Kidney (tissue), 13 donors: ENCODE measurements at regions not wholly inside any gene's neighbourhood (a gene's known extent, or its start where the extent isn't known, plus 50 kb on each side); places are given as distances from the start of the nearest gene placed in this dataset.

Experiments
- DNase-seq, 5 donors: peaks; one replicate each; pipeline ENCODE4 v3.0.0-alpha.2; 2013 to 2020
- FAIRE-seq: peaks from 2 replicates; lab custom pipeline; 2012; peaks lifted over from hg19 to GRCh38; lab: Jason Lieb, UNC
- H3K27ac ChIP-seq, 2 donors: one replicate each; pipeline ENCODE4 v1.7.0; 2013; ENCODE audit warnings: low read depth in 2 of 2, low read length in 2 of 2, inconsistent platforms in 1 of 2
- H3K27me3 ChIP-seq: one replicate; pipeline ENCODE4 v1.7.1; 2013; ENCODE audit warnings: low read length, inconsistent platforms; ENCODE audit not compliant: control insufficient read depth, insufficient read depth
- H3K36me3 ChIP-seq, 3 donors: one replicate each; pipeline versions ENCODE4 v1.7.0 to v1.7.1; 2013; ENCODE audit warnings: low read length in 3 of 3, control low read depth in 1 of 3, inconsistent platforms in 1 of 3; ENCODE audit not compliant: insufficient read depth in 3 of 3, control insufficient read depth in 2 of 3
- H3K4me1 ChIP-seq, 3 donors: one replicate each; pipeline versions ENCODE4 v1.7.0 to v1.7.1; 2013; ENCODE audit warnings: low read length in 3 of 3, inconsistent platforms in 1 of 3, low read depth in 1 of 3; ENCODE audit not compliant: control insufficient read depth in 2 of 3, insufficient read depth in 2 of 3
- H3K4me3 ChIP-seq, 3 donors: one replicate each; pipeline versions ENCODE4 v1.7.0 to v1.8.1; 2013; ENCODE audit warnings: low read length in 3 of 3, control low read depth in 1 of 3, inconsistent platforms in 1 of 3
- H3K9ac ChIP-seq, 3 donors: one replicate each; pipeline versions ENCODE4 v1.7.0 to v1.7.1; 2013; ENCODE audit warnings: low read length in 3 of 3, control low read depth in 1 of 3, inconsistent platforms in 1 of 3
- H3K9me3 ChIP-seq, 3 donors: one replicate each; pipeline versions ENCODE4 v1.7.0 to v1.7.1; 2013; ENCODE audit warnings: low read length in 3 of 3, control low read depth in 1 of 3, inconsistent platforms in 1 of 3; ENCODE audit not compliant: control insufficient read depth in 2 of 3, insufficient read depth in 1 of 3
- intact Hi-C: fragments of 100-400 bp; cut with DNase I; formaldehyde crosslinking; loops from one replicate; pipeline ENCODE4 v1.11.1; 2022
- TF ChIP-seq, protein P1 (sequence below): IDR thresholded peaks from 3 replicates; pipeline ENCODE4 v1.5.1; 2012; ENCODE audit warnings: mild to moderate bottlenecking, moderate library complexity, borderline replicate concordance; ENCODE audit not compliant: insufficient read depth; ENCODE audit errors: extremely low read depth
- donor health status: control.
- donor health status: control.
- donor health status: control.
- donor health status: control.
- donor health status: control.
- donor health status: DM: yes; HTN: yes; CAD: no.
- donor health status: Normal renal cell carcinoma (clear cell type).

DNA sequence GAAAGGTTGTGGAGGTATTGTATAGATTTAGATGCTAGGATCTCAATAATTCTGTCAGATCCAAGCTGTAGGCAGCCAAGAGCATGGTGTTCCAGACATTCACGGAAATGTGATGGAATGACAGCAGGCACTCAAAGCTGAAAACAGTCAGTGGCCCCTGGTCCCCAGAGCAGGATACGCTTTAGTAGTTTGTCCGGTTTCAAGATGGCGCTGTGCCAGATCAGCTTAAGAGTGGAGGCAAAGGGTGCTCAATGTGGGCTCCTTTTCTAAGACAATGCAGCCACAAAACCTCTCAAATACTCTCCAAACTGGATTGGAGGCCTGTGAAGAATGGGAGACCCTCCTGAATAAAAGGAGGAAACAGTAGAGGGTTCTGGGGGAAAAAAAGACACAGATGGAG is 291.2 kb upstream of the HS3ST1 start:
- no peaks in the 10 kb centered on the region for H3K27me3 ChIP-seq
- H3K27ac ChIP-seq = no peak overlapping the region
- TF ChIP-seq, protein P1, sequence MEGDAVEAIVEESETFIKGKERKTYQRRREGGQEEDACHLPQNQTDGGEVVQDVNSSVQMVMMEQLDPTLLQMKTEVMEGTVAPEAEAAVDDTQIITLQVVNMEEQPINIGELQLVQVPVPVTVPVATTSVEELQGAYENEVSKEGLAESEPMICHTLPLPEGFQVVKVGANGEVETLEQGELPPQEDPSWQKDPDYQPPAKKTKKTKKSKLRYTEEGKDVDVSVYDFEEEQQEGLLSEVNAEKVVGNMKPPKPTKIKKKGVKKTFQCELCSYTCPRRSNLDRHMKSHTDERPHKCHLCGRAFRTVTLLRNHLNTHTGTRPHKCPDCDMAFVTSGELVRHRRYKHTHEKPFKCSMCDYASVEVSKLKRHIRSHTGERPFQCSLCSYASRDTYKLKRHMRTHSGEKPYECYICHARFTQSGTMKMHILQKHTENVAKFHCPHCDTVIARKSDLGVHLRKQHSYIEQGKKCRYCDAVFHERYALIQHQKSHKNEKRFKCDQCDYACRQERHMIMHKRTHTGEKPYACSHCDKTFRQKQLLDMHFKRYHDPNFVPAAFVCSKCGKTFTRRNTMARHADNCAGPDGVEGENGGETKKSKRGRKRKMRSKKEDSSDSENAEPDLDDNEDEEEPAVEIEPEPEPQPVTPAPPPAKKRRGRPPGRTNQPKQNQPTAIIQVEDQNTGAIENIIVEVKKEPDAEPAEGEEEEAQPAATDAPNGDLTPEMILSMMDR = no peak
- FAIRE-seq (no peak), DNase-seq (no peak)
- intact Hi-C loops = no loop called here
- peak overlapping the region in 1 of 3 donors; percentile 16 for H3K4me3 ChIP-seq
- no peaks in the 10 kb centered on the region for H3K36me3 ChIP-seq
- H3K9me3 ChIP-seq = no peaks in the 10 kb centered on the region
- no peak overlapping the region for H3K9ac ChIP-seq
- H3K4me1 ChIP-seq = no peaks in the 10 kb centered on the region

DNA sequence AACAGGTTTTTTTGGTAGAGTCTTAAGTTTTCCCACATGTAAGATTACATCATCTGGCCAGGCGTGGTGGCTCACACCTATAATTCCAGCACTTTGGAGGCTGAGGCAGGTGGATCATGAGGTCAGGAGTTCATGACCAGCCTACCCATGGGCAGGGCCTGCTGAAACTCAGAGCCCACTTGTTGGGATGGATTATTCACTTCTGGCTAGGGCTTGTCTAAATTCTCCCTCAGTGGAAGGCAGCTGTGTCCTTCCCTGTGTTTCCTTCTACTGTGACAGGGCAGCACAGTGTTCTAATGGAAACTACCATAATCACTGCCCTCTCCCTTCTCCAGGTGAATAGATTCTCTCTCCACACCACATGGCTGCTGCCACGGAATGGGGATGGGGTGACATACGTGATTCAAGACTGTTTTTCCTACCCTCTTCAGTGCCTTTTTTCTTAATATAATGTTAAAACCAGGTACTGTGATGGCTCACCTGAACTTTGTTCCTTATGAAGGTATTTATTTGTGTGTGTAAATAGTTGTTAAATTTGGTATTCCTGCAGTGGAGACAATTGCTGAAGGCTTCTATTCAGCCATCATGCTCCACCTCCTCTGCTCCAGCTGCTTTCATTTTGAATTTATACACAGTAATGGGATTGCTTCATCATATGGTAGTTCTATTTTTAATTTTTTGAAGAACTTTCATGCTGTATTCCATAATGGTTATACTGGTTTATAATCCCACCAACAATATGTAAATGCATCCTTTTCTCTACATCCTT is 287.2 kb upstream of the HS3ST1 start:
- intact Hi-C loops = no loop called here
- Histone ChIP-seq H3K9ac (no peak overlapping the region), H3K27ac (no peak overlapping the region), H3K4me3 (no peak overlapping the region), H3K4me1 (no peaks in the 10 kb centered on the region), H3K9me3 (no peaks in the 10 kb centered on the region), H3K27me3 (no peaks in the 10 kb centered on the region), H3K36me3 (no peaks in the 10 kb centered on the region)
- DNase-seq (no peak), FAIRE-seq (no peak)
- TF ChIP-seq, protein P1 = no peak

DNA sequence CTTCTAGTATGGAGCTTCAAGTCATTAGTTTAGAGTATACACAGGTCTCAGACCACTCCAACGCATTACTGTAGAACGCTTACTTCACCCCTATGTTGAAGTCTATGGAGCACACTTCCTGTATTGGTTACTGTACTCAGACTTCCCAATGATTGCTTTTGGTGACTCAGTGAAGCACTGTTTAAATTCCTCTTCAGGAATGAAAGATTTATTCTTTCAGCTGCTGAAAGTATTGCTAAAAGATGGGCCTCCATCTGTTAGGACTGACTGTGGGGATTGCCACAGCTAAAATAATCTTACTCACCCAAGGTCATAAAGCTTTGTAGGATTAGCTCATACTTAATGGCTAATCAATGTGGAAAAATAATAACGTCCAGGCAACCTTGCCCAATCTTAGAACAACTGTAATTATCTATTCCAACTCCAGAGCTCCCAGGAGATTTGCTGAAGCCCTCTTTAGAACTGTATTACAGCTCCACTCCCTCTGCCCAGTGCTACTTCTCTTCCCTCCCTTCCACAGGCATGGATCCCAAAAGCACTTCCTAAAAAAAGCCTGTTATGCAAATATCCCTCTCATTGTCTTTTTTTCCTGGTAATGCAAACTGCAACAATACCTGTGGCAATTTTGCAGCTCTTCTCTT is 281.9 kb upstream of the HS3ST1 start:
- intact Hi-C loops = no loop called here
- no peaks in the 10 kb centered on the region for H3K9me3 ChIP-seq
- FAIRE-seq = no peak

More for the DNA sequence above, 281.9 kb upstream of the HS3ST1 start:
- no peaks in the 10 kb centered on the region for H3K36me3 ChIP-seq
- H3K4me3 ChIP-seq = no peak overlapping the region
- TF ChIP-seq, protein P1 = no peak
- H3K4me1 ChIP-seq = no peaks in the 10 kb centered on the region
- no peak overlapping the region for H3K9ac ChIP-seq
- no peak for DNase-seq
- H3K27me3 ChIP-seq = no peaks in the 10 kb centered on the region
- no peak overlapping the region for H3K27ac ChIP-seq
